Endothelial cell of umbilical vein (primary cell): ENCODE measurements at regions not wholly inside any gene's neighbourhood (a gene's known extent, or its start where the extent isn't known, plus 50 kb on each side); places are given as distances from the start of the nearest gene placed in this dataset.

Experiments used
- BruUV-seq: library from RNA; stranded (reverse); fragments of 400-500 nt; replicated peaks from 2 replicates; lab custom pipeline; 2021; lab: Mats Ljungman, UMichigan
- CTCF ChIA-PET: fragments of 300-600, 350-600 bp; sonication (Branson Sonifier 250); formaldehyde crosslinking; loops from one replicate; lab custom pipeline; 2021; ENCODE audit warnings: antibody characterized with exemption, inconsistent platforms; lab: Charles Lee
- POLR2A ChIA-PET: fragments of 300-600, 350-600 bp; sonication (Branson Sonifier 250); formaldehyde crosslinking; loops from one replicate; lab custom pipeline; 2021; ENCODE audit warnings: antibody characterized with exemption, inconsistent platforms; lab: Charles Lee
- DNase-seq: peaks from one replicate; pipeline ENCODE4 v3.0.0-alpha.2; 2011; ENCODE audit warnings: low read depth, low spot score
- FAIRE-seq: peaks from 2 replicates; lab custom pipeline; 2011; peaks lifted over from hg19 to GRCh38; lab: Jason Lieb, UNC
- H2AFZ ChIP-seq: 2 replicates; pipeline ENCODE4 v1.6.0; 2012; ENCODE audit warnings: low read depth, low read length, control low read depth, inconsistent platforms
- H3K27ac ChIP-seq: 2 replicates; pipeline ENCODE4 v1.5.1; 2011; ENCODE audit warnings: low read depth, mild to moderate bottlenecking, control low read depth, low read length, moderate library complexity; ENCODE audit not compliant: insufficient read depth
- H3K27me3 ChIP-seq, 2 experiments: 2 replicates each; pipeline versions ENCODE4 v1.6.0 to v1.6.1; 2011; ENCODE audit warnings: low read length in 2 of 2, mixed read lengths in 1 of 2; ENCODE audit not compliant: control insufficient read depth in 2 of 2, insufficient read depth in 2 of 2
- H3K36me3 ChIP-seq, 2 experiments: 2 replicates in 1 of 2; 3 replicates in 1 of 2; pipeline ENCODE4 v1.5.1; 2011; ENCODE audit warnings: low read length in 2 of 2, mild to moderate bottlenecking in 1 of 2, moderate library complexity in 1 of 2; ENCODE audit not compliant: control insufficient read depth in 2 of 2, insufficient read depth in 2 of 2; ENCODE audit errors: extremely low read depth in 1 of 2
- H3K4me1 ChIP-seq: 3 replicates; pipeline ENCODE4 v1.5.1; 2011; ENCODE audit warnings: mild to moderate bottlenecking, low read length; ENCODE audit not compliant: control insufficient read depth, insufficient read depth; ENCODE audit errors: extremely low read depth
- H3K4me2 ChIP-seq: 2 replicates; pipeline ENCODE4 v1.6.1; 2011; ENCODE audit warnings: low read length, control low read depth, mixed read lengths; ENCODE audit not compliant: insufficient read depth
- H3K4me3 ChIP-seq, 3 experiments: fragments of 200-600 bp in 1 of 3; sonication (generic), shearing (Covaris generic) in 1 of 3; replicated peaks in 1 of 3; 2 replicates each; pipeline ENCODE4 v1.5.1; 2011 to 2016; ENCODE audit warnings: control low read depth in 3 of 3, low read length in 3 of 3, mild to moderate bottlenecking in 2 of 3, inconsistent platforms in 1 of 3, low read depth in 1 of 3, moderate library complexity in 1 of 3; ENCODE audit not compliant: insufficient read depth in 1 of 3
- H3K79me2 ChIP-seq: 2 replicates; pipeline ENCODE4 v1.6.0; 2012; ENCODE audit warnings: low read length, inconsistent platforms; ENCODE audit not compliant: control insufficient read depth, insufficient read depth
- H3K9ac ChIP-seq: replicated peaks from 2 replicates; pipeline ENCODE3; 2011; ENCODE audit warnings: low read length, control low read depth; ENCODE audit not compliant: insufficient read depth; ENCODE audit errors: extremely low read depth
- H3K9me1 ChIP-seq: replicated peaks from 3 replicates; pipeline ENCODE4 v1.6.0; 2011; ENCODE audit warnings: mild to moderate bottlenecking, low read length; ENCODE audit not compliant: control insufficient read depth, insufficient read depth; ENCODE audit errors: extremely low read depth
- H3K9me3 ChIP-seq: replicated peaks from 2 replicates; pipeline ENCODE4 v1.5.1; 2012; ENCODE audit warnings: low read length, inconsistent platforms; ENCODE audit not compliant: control insufficient read depth, insufficient read depth
- H4K20me1 ChIP-seq: replicated peaks from 2 replicates; pipeline ENCODE3; 2011; ENCODE audit warnings: mild to moderate bottlenecking, low read length; ENCODE audit not compliant: control insufficient read depth, insufficient read depth; ENCODE audit errors: extremely low read depth
- EZH2 ChIP-seq: IDR thresholded peaks from 2 replicates; pipeline ENCODE4 v1.6.1; 2012; ENCODE audit warnings: borderline replicate concordance, low read depth, mild to moderate bottlenecking, moderate library complexity, low read length, inconsistent platforms; ENCODE audit not compliant: severe bottlenecking
- FOS ChIP-seq: IDR thresholded peaks from 2 replicates; pipeline ENCODE4 v1.6.1; 2011; ENCODE audit warnings: mild to moderate bottlenecking, low read length, moderate library complexity, borderline replicate concordance; ENCODE audit not compliant: insufficient read depth
- GATA2 ChIP-seq: IDR thresholded peaks from 2 replicates; pipeline ENCODE4 v1.7.0; 2011; ENCODE audit warnings: low read depth, mild to moderate bottlenecking, moderate library complexity, mixed read lengths, low read length; ENCODE audit not compliant: insufficient read length, insufficient read depth
- JUN ChIP-seq: IDR thresholded peaks from 2 replicates; pipeline ENCODE4 v1.6.1; 2011; ENCODE audit warnings: borderline replicate concordance, low read depth; ENCODE audit not compliant: insufficient read length, insufficient read depth
- MYC ChIP-seq: IDR thresholded peaks from one replicate; pipeline ENCODE4 v1.6.1; 2011; ENCODE audit warnings: mild to moderate bottlenecking, low read depth, low read length
- POLR2A ChIP-seq: IDR thresholded peaks from 2 replicates; pipeline ENCODE4 v1.6.1; 2012; ENCODE audit warnings: low read depth, mild to moderate bottlenecking, control low read depth, low read length
- POLR2AphosphoS5 ChIP-seq: IDR thresholded peaks from 2 replicates; pipeline ENCODE4 v1.6.1; 2012; ENCODE audit warnings: low read depth, mild to moderate bottlenecking, control low read depth, low read length, moderate library complexity; ENCODE audit not compliant: insufficient read depth
- dilution Hi-C: fragments of 300-500 bp; cut with MboI; formaldehyde crosslinking; loops from one replicate; pipeline ENCODE4 v1.15.0; 2019; ENCODE audit warnings: low sequenced_read_pairs; ENCODE audit not compliant: extremely low pct_ligation_motif_present
- intact Hi-C: fragments of 100-400 bp; cut with micrococcal nuclease; formaldehyde crosslinking; loops from one replicate; pipeline ENCODE4 v1.10.0; 2022
- TF ChIP-seq, protein P1 (sequence below), 2 donors: IDR thresholded peaks; 1 replicate in 1 of 2; 2 replicates in 1 of 2; pipeline ENCODE4 v1.5.1; 2011; ENCODE audit warnings: low read length in 2 of 2, mild to moderate bottlenecking in 2 of 2, moderate library complexity in 2 of 2, control low read depth in 1 of 2, inconsistent platforms in 1 of 2, low read depth in 1 of 2; ENCODE audit not compliant: insufficient read depth in 1 of 2; ENCODE audit errors: extremely low read depth in 1 of 2
- TF ChIP-seq, protein P2 (sequence below): IDR thresholded peaks from 2 replicates; pipeline ENCODE4 v1.6.1; 2011; ENCODE audit not compliant: insufficient read depth, insufficient read length

DNA sequence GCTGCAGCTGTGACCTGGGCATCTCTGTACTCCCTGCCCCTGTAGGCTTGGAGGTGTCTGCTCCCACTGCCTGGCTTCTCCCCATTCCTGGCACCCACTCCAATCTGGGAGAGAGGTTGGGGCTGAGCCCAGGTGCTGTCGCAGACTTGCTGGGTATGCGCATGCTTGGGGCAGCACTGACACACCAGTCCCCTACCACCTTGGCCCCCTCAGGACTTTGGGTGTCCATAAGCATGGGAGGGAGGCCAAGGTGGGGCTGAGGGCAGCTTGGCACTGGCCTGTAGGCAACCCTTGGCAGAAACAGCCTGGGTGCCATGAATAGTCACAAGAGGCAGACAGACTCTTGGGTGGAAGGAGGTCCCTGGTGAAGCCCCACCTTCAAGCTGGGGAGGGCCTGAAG lies 136.8 kb downstream of the QPCT start:
- FAIRE-seq = no peak
- DNase-seq = no peak
- H3K27ac ChIP-seq = no peak overlapping the region
- H3K27me3 ChIP-seq = no peaks in the 10 kb centered on the region
- no peaks in the 10 kb centered on the region for H3K9me1 ChIP-seq
- TF ChIP-seq, protein P1, sequence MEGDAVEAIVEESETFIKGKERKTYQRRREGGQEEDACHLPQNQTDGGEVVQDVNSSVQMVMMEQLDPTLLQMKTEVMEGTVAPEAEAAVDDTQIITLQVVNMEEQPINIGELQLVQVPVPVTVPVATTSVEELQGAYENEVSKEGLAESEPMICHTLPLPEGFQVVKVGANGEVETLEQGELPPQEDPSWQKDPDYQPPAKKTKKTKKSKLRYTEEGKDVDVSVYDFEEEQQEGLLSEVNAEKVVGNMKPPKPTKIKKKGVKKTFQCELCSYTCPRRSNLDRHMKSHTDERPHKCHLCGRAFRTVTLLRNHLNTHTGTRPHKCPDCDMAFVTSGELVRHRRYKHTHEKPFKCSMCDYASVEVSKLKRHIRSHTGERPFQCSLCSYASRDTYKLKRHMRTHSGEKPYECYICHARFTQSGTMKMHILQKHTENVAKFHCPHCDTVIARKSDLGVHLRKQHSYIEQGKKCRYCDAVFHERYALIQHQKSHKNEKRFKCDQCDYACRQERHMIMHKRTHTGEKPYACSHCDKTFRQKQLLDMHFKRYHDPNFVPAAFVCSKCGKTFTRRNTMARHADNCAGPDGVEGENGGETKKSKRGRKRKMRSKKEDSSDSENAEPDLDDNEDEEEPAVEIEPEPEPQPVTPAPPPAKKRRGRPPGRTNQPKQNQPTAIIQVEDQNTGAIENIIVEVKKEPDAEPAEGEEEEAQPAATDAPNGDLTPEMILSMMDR (IDR thresholded peaks at IDR 0.05; ENCODE audit: extremely low read depth in 1 of 2, insufficient read depth in 1 of 2, low read depth in 1 of 2, low read length in 2 of 2) = no peak
- TF ChIP-seq FOS (no peak), GATA2 (no peak), POLR2A (no peak), JUN (no peak), EZH2 (no peak), POLR2AphosphoS5 (no peak), MYC (no peak)
- TF ChIP-seq, protein P2, sequence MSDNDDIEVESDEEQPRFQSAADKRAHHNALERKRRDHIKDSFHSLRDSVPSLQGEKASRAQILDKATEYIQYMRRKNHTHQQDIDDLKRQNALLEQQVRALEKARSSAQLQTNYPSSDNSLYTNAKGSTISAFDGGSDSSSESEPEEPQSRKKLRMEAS = no peak
- H3K79me2 ChIP-seq = no peaks in the 10 kb centered on the region
- ChIA-PET CTCF (interaction anchor here (1.1 to 1.2 kb wide), 4 partner anchors 8 to 85 kb away, joined by 3 to 4 read pairs (median 3); no protein-coding TSS in a partner anchor), POLR2A (no interaction called here)
- BruUV-seq = no TSS peak
- H2AFZ ChIP-seq = no peak overlapping the region
- H3K36me3 ChIP-seq = no peaks in the 10 kb centered on the region
- H3K9ac ChIP-seq = no peak overlapping the region
- H4K20me1 ChIP-seq = no peaks in the 10 kb centered on the region
- H3K4me2 ChIP-seq = no peak overlapping the region
- H3K9me3 ChIP-seq = no peaks in the 10 kb centered on the region
- H3K4me1 ChIP-seq = no peaks in the 10 kb centered on the region
- intact Hi-C loops = no loop called here
- no peak overlapping the region for H3K4me3 ChIP-seq
- dilution Hi-C loops = no loop called here
